Transverse colon (tissue), 4 donors: ENCODE measurements at regions not wholly inside any gene's neighbourhood (a gene's known extent, or its start where the extent isn't known, plus 50 kb on each side); places are given as distances from the start of the nearest gene placed in this dataset.

ENCODE experiments used
- DNase-seq: peaks from one replicate; pipeline ENCODE4 v3.0.0-alpha.2; 2019
- H3K27ac ChIP-seq, 4 donors: fragments of 200-600 bp; sonication (generic); 2 replicates each; pipeline ENCODE4 v1.5.1; 2016 to 2018; ENCODE audit warnings: inconsistent platforms in 4 of 4
- H3K27me3 ChIP-seq: fragments of 200-600 bp; sonication (generic); 2 replicates; pipeline ENCODE4 v1.5.1; 2017; ENCODE audit warnings: inconsistent platforms
- H3K36me3 ChIP-seq, 4 donors: fragments of 200-600 bp; sonication (generic); 2 replicates each; pipeline ENCODE4 v1.5.1; 2017 to 2019; ENCODE audit warnings: inconsistent platforms in 4 of 4
- H3K4me1 ChIP-seq, 4 donors: fragments of 200-600 bp; sonication (generic); 2 replicates each; pipeline ENCODE4 v1.5.1; 2017 to 2020; ENCODE audit warnings: inconsistent platforms in 4 of 4
- H3K4me3 ChIP-seq, 4 donors: fragments of 200-600 bp; sonication (generic); 1 replicate in 1 of 4; 2 replicates in 3 of 4; pipeline versions ENCODE4 v1.5.1 to v1.6.1; 2017 to 2019; ENCODE audit warnings: inconsistent platforms in 4 of 4
- H3K9me3 ChIP-seq, 2 donors: fragments of 200-600 bp; sonication (generic); 2 replicates each; pipeline ENCODE4 v1.5.1; 2017 to 2019; ENCODE audit warnings: inconsistent platforms in 2 of 2
- EP300 ChIP-seq: sonication (generic); formaldehyde crosslinking; IDR thresholded peaks from one replicate; pipeline ENCODE4 v1.6.1; 2017; ENCODE audit warnings: antibody characterized with exemption, low read depth
- POLR2A ChIP-seq: fragments of 450-650 bp; IDR thresholded peaks from one replicate; pipeline ENCODE4 v1.6.1; 2016; ENCODE audit warnings: antibody characterized with exemption, mild to moderate bottlenecking, moderate library complexity
- POLR2AphosphoS5 ChIP-seq, 3 donors: sonication (generic); formaldehyde crosslinking; IDR thresholded peaks; one replicate each; pipeline ENCODE4 v1.6.1; 2016; ENCODE audit warnings: antibody characterized with exemption in 3 of 3
- WGBS, 2 donors: methylation state at CpG; one replicate each; pipeline ENCODE4 v1.1.5; 2018; ENCODE audit warnings: low coverage in 1 of 2; 5-methylcytosine and 5-hydroxymethylcytosine counted together
- in situ Hi-C, 4 donors: fragments of 200-750 bp; cut with MboI; loops; one replicate each; pipeline versions ENCODE4 v1.15.0 to v1.15.1; 2017; ENCODE audit warnings: low sequenced_read_pairs in 3 of 4, low pct_ligation_motif_present in 1 of 4, low pct_unique_long_range_greater_than_20kb in 1 of 4
- intact Hi-C: fragments of 100-400 bp; cut with DNase I; formaldehyde crosslinking; loops from one replicate; pipeline ENCODE4 v1.15.1; 2023; ENCODE audit warnings: low total_unique reads
- TF ChIP-seq, protein P1 (sequence below), 5 experiments: fragments of 200-600 bp in 3 of 5; fragments of 450-650 bp in 2 of 5; sonication (generic) in 3 of 5; IDR thresholded peaks; 1 replicate in 2 of 5; 2 replicates in 3 of 5; pipeline ENCODE4 v1.5.1; 2016 to 2017; ENCODE audit warnings: antibody characterized with exemption in 5 of 5, inconsistent platforms in 3 of 5, mild to moderate bottlenecking in 2 of 5, moderate library complexity in 1 of 5

- H3K4me1 ChIP-seq: no peaks in the 10 kb centered on the region
- 82% methylated on average over 4 of the region's 4 CpGs; no CpG with 5 or more reads in 1 of the 2 donors for WGBS, 2 donors
- intact Hi-C loops (no loop called here), in situ Hi-C loops (no loop called here)
- H3K27ac ChIP-seq: no peak overlapping the region
- H3K9me3 ChIP-seq: no peaks in the 10 kb centered on the region
- TF ChIP-seq EP300: no peak
- TF ChIP-seq POLR2A: no peak
- TF ChIP-seq POLR2AphosphoS5 (IDR thresholded peaks at IDR 0.05): no peak
- TF ChIP-seq, protein P1, sequence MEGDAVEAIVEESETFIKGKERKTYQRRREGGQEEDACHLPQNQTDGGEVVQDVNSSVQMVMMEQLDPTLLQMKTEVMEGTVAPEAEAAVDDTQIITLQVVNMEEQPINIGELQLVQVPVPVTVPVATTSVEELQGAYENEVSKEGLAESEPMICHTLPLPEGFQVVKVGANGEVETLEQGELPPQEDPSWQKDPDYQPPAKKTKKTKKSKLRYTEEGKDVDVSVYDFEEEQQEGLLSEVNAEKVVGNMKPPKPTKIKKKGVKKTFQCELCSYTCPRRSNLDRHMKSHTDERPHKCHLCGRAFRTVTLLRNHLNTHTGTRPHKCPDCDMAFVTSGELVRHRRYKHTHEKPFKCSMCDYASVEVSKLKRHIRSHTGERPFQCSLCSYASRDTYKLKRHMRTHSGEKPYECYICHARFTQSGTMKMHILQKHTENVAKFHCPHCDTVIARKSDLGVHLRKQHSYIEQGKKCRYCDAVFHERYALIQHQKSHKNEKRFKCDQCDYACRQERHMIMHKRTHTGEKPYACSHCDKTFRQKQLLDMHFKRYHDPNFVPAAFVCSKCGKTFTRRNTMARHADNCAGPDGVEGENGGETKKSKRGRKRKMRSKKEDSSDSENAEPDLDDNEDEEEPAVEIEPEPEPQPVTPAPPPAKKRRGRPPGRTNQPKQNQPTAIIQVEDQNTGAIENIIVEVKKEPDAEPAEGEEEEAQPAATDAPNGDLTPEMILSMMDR (IDR thresholded peaks at IDR 0.05): no peak
- H3K36me3 ChIP-seq: no peaks in the 10 kb centered on the region
- no peaks in the 10 kb centered on the region for H3K27me3 ChIP-seq
- H3K4me3 ChIP-seq: no peak overlapping the region
- no peak for DNase-seq
Observed at GRCh38 chr4:81375745-81376144, 96.0 kb downstream of the RASGEF1B start.

GRCh38 chr4:81369886-81370285 lies 101.8 kb downstream of the RASGEF1B start:
- TF ChIP-seq POLR2A (no peak), POLR2AphosphoS5 (IDR thresholded peaks at IDR 0.05) (no peak)
- TF ChIP-seq, protein P1 (IDR thresholded peaks at IDR 0.05): no peak
- Histone ChIP-seq H3K27me3 (no peaks in the 10 kb centered on the region), H3K27ac (no peak overlapping the region), H3K4me3 (no peak overlapping the region), H3K36me3 (no peaks in the 10 kb centered on the region), H3K9me3 (no peaks in the 10 kb centered on the region), H3K4me1 (no peaks in the 10 kb centered on the region)
- WGBS, 2 donors: 75 to 77% methylated on average over 4 of the region's 4 CpGs
- no peak for DNase-seq
- intact Hi-C loops (no loop called here), in situ Hi-C loops (loop anchor here in 3 of 4 donors (25.0 kb wide), 1 partner anchor 1008 kb away; no protein-coding TSS in a partner anchor)

DNA sequence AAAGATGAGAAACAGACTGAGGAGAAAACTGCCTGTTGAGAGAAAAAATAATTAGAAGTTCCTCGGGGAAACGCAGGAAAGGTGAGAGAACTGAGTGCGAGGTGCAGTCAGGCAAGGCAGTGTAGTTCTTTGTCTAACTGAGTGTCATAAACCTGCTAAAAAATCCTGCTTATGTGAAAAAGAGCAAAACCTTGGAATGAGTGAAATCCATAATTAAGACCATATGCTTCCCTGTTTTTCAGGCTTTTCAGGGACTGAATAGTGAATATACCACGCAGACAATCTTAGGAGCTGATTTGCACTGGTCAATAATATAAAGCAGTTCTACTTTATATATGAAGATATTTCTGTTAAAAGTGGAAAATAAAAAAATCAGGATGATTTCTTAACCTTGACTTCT lies 104.9 kb downstream of the RASGEF1B start:
- Histone ChIP-seq H3K36me3 (no peaks in the 10 kb centered on the region), H3K4me3 (no peak overlapping the region), H3K27me3 (no peaks in the 10 kb centered on the region), H3K27ac (no peak overlapping the region), H3K9me3 (no peaks in the 10 kb centered on the region), H3K4me1 (no peaks in the 10 kb centered on the region)
- TF ChIP-seq POLR2AphosphoS5 (IDR thresholded peaks at IDR 0.05) (no peak), EP300 (no peak), POLR2A (no peak)
- TF ChIP-seq, protein P1 (IDR thresholded peaks at IDR 0.05): no peak
- in situ Hi-C loops: loop anchor here in 3 of 4 donors (25.0 kb wide), 1 partner anchor 1004 kb away; no protein-coding TSS in a partner anchor
- 89 to 94% methylated on average over 4 of the region's 4 CpGs for WGBS, 2 donors
- no peak for DNase-seq
- intact Hi-C loops: no loop called here

- TF ChIP-seq POLR2A (no peak), EP300 (no peak), POLR2AphosphoS5 (IDR thresholded peaks at IDR 0.05) (no peak)
- TF ChIP-seq, protein P1 (IDR thresholded peaks at IDR 0.05): no peak
Observed at GRCh38 chr4:81360737-81361136, 111.0 kb downstream of the RASGEF1B start.

More at GRCh38 chr4:81360737-81361136, 111.0 kb downstream of the RASGEF1B start:
- in situ Hi-C loops: loop anchor here in 3 of 4 donors (25.0 kb wide), 1 partner anchor 998 kb away; no protein-coding TSS in a partner anchor
- intact Hi-C loops: loop anchor here (2.0 kb wide), 1 partner anchor 302 kb away; no protein-coding TSS in a partner anchor
- Histone ChIP-seq H3K9me3 (no peaks in the 10 kb centered on the region), H3K27ac (no peak overlapping the region), H3K36me3 (no peaks in the 10 kb centered on the region), H3K4me3 (no peak overlapping the region), H3K4me1 (no peaks in the 10 kb centered on the region), H3K27me3 (no peaks in the 10 kb centered on the region)
- 58 to 61% methylated on average over 3 of the region's 3 CpGs for WGBS, 2 donors
- DNase-seq: no peak
